ENCODE measurements at regions not wholly inside any gene's neighbourhood (a gene's known extent, or its start where the extent isn't known, plus 50 kb on each side); places are given as distances from the start of the nearest gene placed in this dataset.

GRCh38 chr4:79666112-79666511 lies 258.1 kb upstream of the GK2 start:
- TF ChIP-seq CTCF (IDR thresholded peaks at IDR 0.05; ENCODE audit: poor library complexity) (no peak), EZH2phosphoT487 (IDR thresholded peaks at IDR 0.05; ENCODE audit: low read depth, severe bottlenecking, unreplicated experiment) (no peak)

Data from hepatocyte (in vitro differentiated cells).